OCI-LY7 (cell line): ENCODE measurements at regions not wholly inside any gene's neighbourhood (a gene's known extent, or its start where the extent isn't known, plus 50 kb on each side); places are given as distances from the start of the nearest gene placed in this dataset.

Experiments
- EZH2phosphoT487 ChIP-seq: fragments of 200-600 bp; sonication (generic); IDR thresholded peaks from 2 replicates; pipeline ENCODE4 v1.6.1; 2018; ENCODE audit warnings: low read depth, borderline replicate concordance, mild to moderate bottlenecking, mixed run types, antibody characterized with exemption, low read length, moderate library complexity, mixed read lengths
- TF ChIP-seq, protein P1 (sequence below): fragments of 200-600 bp; sonication (generic); conservative IDR thresholded peaks from 2 replicates; pipeline ENCODE4 v1.5.1; 2014; ENCODE audit warnings: mild to moderate bottlenecking, antibody characterized with exemption, low read length, moderate library complexity, mixed read lengths

DNA sequence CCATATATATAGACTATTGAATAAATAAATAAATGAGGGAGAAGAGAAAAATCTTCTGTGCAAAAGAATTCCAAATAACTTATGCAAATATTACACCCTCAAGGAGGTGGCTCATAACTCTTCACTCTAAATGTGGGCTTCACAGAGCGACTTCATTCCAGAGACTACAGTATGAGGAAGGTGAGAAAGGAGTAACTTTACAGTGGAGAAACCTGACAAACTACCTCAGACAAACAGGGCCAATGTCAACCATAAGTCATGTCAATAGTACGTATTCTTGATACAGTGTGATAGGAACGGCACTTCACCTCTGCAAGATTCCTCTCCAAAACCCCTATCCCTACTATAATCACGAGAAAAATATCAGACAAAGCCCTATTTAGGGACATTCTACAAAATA, 158.4 kb upstream of the NAMPT start:
- TF ChIP-seq, protein P1, sequence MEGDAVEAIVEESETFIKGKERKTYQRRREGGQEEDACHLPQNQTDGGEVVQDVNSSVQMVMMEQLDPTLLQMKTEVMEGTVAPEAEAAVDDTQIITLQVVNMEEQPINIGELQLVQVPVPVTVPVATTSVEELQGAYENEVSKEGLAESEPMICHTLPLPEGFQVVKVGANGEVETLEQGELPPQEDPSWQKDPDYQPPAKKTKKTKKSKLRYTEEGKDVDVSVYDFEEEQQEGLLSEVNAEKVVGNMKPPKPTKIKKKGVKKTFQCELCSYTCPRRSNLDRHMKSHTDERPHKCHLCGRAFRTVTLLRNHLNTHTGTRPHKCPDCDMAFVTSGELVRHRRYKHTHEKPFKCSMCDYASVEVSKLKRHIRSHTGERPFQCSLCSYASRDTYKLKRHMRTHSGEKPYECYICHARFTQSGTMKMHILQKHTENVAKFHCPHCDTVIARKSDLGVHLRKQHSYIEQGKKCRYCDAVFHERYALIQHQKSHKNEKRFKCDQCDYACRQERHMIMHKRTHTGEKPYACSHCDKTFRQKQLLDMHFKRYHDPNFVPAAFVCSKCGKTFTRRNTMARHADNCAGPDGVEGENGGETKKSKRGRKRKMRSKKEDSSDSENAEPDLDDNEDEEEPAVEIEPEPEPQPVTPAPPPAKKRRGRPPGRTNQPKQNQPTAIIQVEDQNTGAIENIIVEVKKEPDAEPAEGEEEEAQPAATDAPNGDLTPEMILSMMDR: no peak
- TF ChIP-seq EZH2phosphoT487: no peak
